IMR-90 (cell line): ENCODE measurements at regions not wholly inside any gene's neighbourhood (a gene's known extent, or its start where the extent isn't known, plus 50 kb on each side); places are given as distances from the start of the nearest gene placed in this dataset.

Source experiments
- ATAC-seq: fragments of 200-7000 bp; cut with Tn5 transposase; 2 replicates; pipeline ENCODE4 v1.9.1; 2020; ENCODE audit warnings: low read depth, mild to moderate bottlenecking, moderate library complexity
- BruUV-seq: library from RNA; stranded (reverse); fragments of 400-500 nt; replicated peaks from 2 replicates; lab custom pipeline; 2021; lab: Mats Ljungman, UMichigan
- CTCF ChIA-PET: fragments of 300-600 bp; formaldehyde crosslinking; extraction: SDS; loops from one replicate; lab custom pipeline; 2021; ENCODE audit warnings: antibody characterized with exemption; lab: Yijun Ruan, JAX
- POLR2A ChIA-PET: fragments of 300-600 bp; sonication (Branson Sonifier 250); formaldehyde crosslinking; loops from one replicate; lab custom pipeline; 2022; ENCODE audit warnings: antibody characterized with exemption; ENCODE audit not compliant: unreplicated experiment; lab: Charles Lee
- DNase-seq: peaks from one replicate; pipeline ENCODE4 v3.0.0; 2013
- H2AFZ ChIP-seq: replicated peaks from 2 replicates; pipeline ENCODE3; 2013; ENCODE audit warnings: low read length, mild to moderate bottlenecking; ENCODE audit not compliant: poor library complexity
- H2AK5ac ChIP-seq: 2 replicates; pipeline ENCODE4 v1.6.1; 2013; ENCODE audit warnings: low read depth, low read length, inconsistent platforms
- H2AK9ac ChIP-seq: replicated peaks from 2 replicates; pipeline ENCODE3; 2013; ENCODE audit warnings: mild to moderate bottlenecking, low read depth, low read length, moderate library complexity; ENCODE audit not compliant: poor library complexity
- H2BK120ac ChIP-seq: 2 replicates; pipeline ENCODE4 v1.6.1; 2013; ENCODE audit warnings: low read depth, low read length, inconsistent platforms
- H2BK15ac ChIP-seq: 3 replicates; pipeline ENCODE4 v1.6.1; 2013; ENCODE audit warnings: low read depth, low read length, inconsistent platforms
- H2BK20ac ChIP-seq: 2 replicates; pipeline ENCODE4 v1.6.1; 2013; ENCODE audit warnings: low read depth, mild to moderate bottlenecking, inconsistent platforms, low read length, moderate library complexity
- H2BK5ac ChIP-seq: 2 replicates; pipeline ENCODE4 v1.6.1; 2013; ENCODE audit warnings: mild to moderate bottlenecking, low read depth, low read length, inconsistent platforms; ENCODE audit not compliant: poor library complexity, severe bottlenecking
- H3K14ac ChIP-seq: replicated peaks from 2 replicates; pipeline ENCODE4 v1.6.1; 2013; ENCODE audit warnings: low read depth, low read length, inconsistent platforms
- H3K18ac ChIP-seq: 2 replicates; pipeline ENCODE4 v1.6.1; 2013; ENCODE audit warnings: low read depth, low read length, control low read depth
- H3K23ac ChIP-seq: 2 replicates; pipeline ENCODE4 v1.6.1; 2013; ENCODE audit warnings: low read depth, low read length, inconsistent platforms
- H3K27ac ChIP-seq: 2 replicates; pipeline ENCODE4 v1.5.1; 2013; ENCODE audit warnings: mild to moderate bottlenecking, control low read depth, low read length; ENCODE audit not compliant: insufficient read depth
- H3K27me3 ChIP-seq: 2 replicates; pipeline ENCODE4 v1.6.1; 2013; ENCODE audit warnings: low read length; ENCODE audit not compliant: control insufficient read depth, insufficient read depth
- H3K36me3 ChIP-seq: 2 replicates; pipeline ENCODE4 v1.6.1; 2013; ENCODE audit warnings: low read length, mixed read lengths; ENCODE audit not compliant: control insufficient read depth, insufficient read depth
- H3K4ac ChIP-seq: 2 replicates; pipeline ENCODE4 v1.6.1; 2013; ENCODE audit warnings: low read depth, low read length, inconsistent platforms
- H3K4me1 ChIP-seq: 2 replicates; pipeline ENCODE4 v1.6.1; 2013; ENCODE audit warnings: low read length, mixed read lengths; ENCODE audit not compliant: control insufficient read depth, insufficient read depth
- H3K4me2 ChIP-seq: 2 replicates; pipeline ENCODE4 v1.6.1; 2013; ENCODE audit warnings: low read depth, mild to moderate bottlenecking, control low read depth, low read length, moderate library complexity
- H3K4me3 ChIP-seq: 2 replicates; pipeline ENCODE4 v1.5.1; 2013; ENCODE audit warnings: low read depth, mild to moderate bottlenecking, control low read depth, low read length, moderate library complexity; ENCODE audit not compliant: insufficient read depth
- H3K56ac ChIP-seq: 2 replicates; pipeline ENCODE4 v1.6.1; 2013; ENCODE audit warnings: low read length, inconsistent platforms; ENCODE audit not compliant: insufficient read depth; ENCODE audit errors: extremely low read depth
- H3K79me1 ChIP-seq, 2 experiments: 2 replicates each; pipeline ENCODE4 v1.6.1; 2013; ENCODE audit warnings: low read length in 2 of 2, inconsistent platforms in 1 of 2, low read depth in 1 of 2
- H3K9ac ChIP-seq: 2 replicates; pipeline ENCODE4 v1.6.1; 2013; ENCODE audit warnings: low read depth, low read length, control low read depth
- H3K9me1 ChIP-seq: 2 replicates; pipeline ENCODE4 v1.6.1; 2013; ENCODE audit warnings: low read length, inconsistent platforms; ENCODE audit not compliant: insufficient read depth
- H3K9me3 ChIP-seq: 2 replicates; pipeline ENCODE4 v1.6.1; 2013; ENCODE audit warnings: low read length; ENCODE audit not compliant: control insufficient read depth, insufficient read depth
- H4K20me1 ChIP-seq: 2 replicates; pipeline ENCODE4 v1.6.1; 2013; ENCODE audit warnings: low read length, inconsistent platforms; ENCODE audit not compliant: insufficient read depth
- H4K5ac ChIP-seq: 2 replicates; pipeline ENCODE4 v1.6.1; 2013; ENCODE audit warnings: mild to moderate bottlenecking, low read depth, low read length, control low read depth
- H4K8ac ChIP-seq, 2 experiments: 2 replicates each; pipeline ENCODE4 v1.6.1; 2013; ENCODE audit warnings: low read depth in 2 of 2, low read length in 2 of 2, control low read depth in 1 of 2, inconsistent platforms in 1 of 2
- H4K91ac ChIP-seq: 2 replicates; pipeline ENCODE4 v1.6.1; 2013; ENCODE audit warnings: low read depth, low read length, inconsistent platforms; ENCODE audit not compliant: insufficient read depth
- BHLHE40 ChIP-seq: fragments of 150-350 bp; IDR thresholded peaks from 2 replicates; pipeline ENCODE4 v1.6.1; 2016; ENCODE audit warnings: mild to moderate bottlenecking, low read depth, low read length
- CEBPB ChIP-seq: IDR thresholded peaks from 2 replicates; pipeline ENCODE4 v1.6.1; 2012; ENCODE audit warnings: low read depth, low read length, improper control_type of control experiment
- CHD1 ChIP-seq: IDR thresholded peaks from 2 replicates; pipeline ENCODE4 v1.6.1; 2012; ENCODE audit warnings: low read depth, low read length, improper control_type of control experiment
- FOS ChIP-seq: fragments of 150-350 bp; IDR thresholded peaks from 2 replicates; pipeline ENCODE4 v1.6.1; 2016; ENCODE audit warnings: low read depth, low read length
- MAFK ChIP-seq: IDR thresholded peaks from 2 replicates; pipeline ENCODE4 v1.6.1; 2012; ENCODE audit warnings: low read depth, low read length, improper control_type of control experiment
- MXI1 ChIP-seq: IDR thresholded peaks from 2 replicates; pipeline ENCODE4 v1.6.1; 2012; ENCODE audit warnings: low read depth, mild to moderate bottlenecking, low read length, moderate library complexity, borderline replicate concordance
- NFE2L2 ChIP-seq: fragments of 150-350 bp; IDR thresholded peaks from 2 replicates; pipeline ENCODE4 v1.6.1; 2016; ENCODE audit warnings: low read depth, mild to moderate bottlenecking, low read length
- RAD21 ChIP-seq: IDR thresholded peaks from 2 replicates; pipeline ENCODE4 v1.6.1; 2012; ENCODE audit warnings: low read length, improper control_type of control experiment
- RCOR1 ChIP-seq: IDR thresholded peaks from 2 replicates; pipeline ENCODE4 v1.6.1; 2012; ENCODE audit warnings: mild to moderate bottlenecking, low read length, improper control_type of control experiment; ENCODE audit not compliant: insufficient replicate concordance
- SMC3 ChIP-seq: fragments of 150-350 bp; IDR thresholded peaks from 2 replicates; pipeline ENCODE4 v1.6.1; 2016; ENCODE audit warnings: low read depth, mild to moderate bottlenecking, antibody characterized with exemption, low read length, moderate library complexity
- WGBS, 2 experiments: methylation state at CpG; one replicate each; pipeline versions ENCODE4 v1.1.5 to v1.1.7; 2013; ENCODE audit warnings: missing lambda C conversion rate in 2 of 2; ENCODE audit not compliant: insufficient read length in 1 of 2; ENCODE audit errors: extremely low coverage in 2 of 2; 5-methylcytosine and 5-hydroxymethylcytosine counted together
- dilution Hi-C: fragments of 300-500 bp; cut with HindIII; formaldehyde crosslinking; loops from one replicate; pipeline ENCODE4 v1.14.3; 2018; ENCODE audit warnings: low sequenced_read_pairs; ENCODE audit not compliant: unreplicated experiment
- in situ Hi-C: fragments of 300-500 bp; cut with MboI; formaldehyde crosslinking; loops from 3 replicates; pipeline ENCODE4 v1.14.3; 2019; ENCODE audit warnings: low sequenced_read_pairs, inconsistent platforms, mixed read lengths
- intact Hi-C: fragments of 100-400 bp; cut with micrococcal nuclease; formaldehyde crosslinking; loops from 2 replicates; pipeline ENCODE4 v1.10.0; 2022
- TF ChIP-seq, protein P1 (sequence below): conservative IDR thresholded peaks from 2 replicates; pipeline ENCODE4 v1.5.1; 2012; ENCODE audit warnings: mild to moderate bottlenecking, low read depth, low read length, improper control_type of control experiment
- TF ChIP-seq, protein P2 (sequence below): fragments of 150-350 bp; IDR thresholded peaks from 2 replicates; pipeline ENCODE4 v1.6.1; 2017; ENCODE audit warnings: mild to moderate bottlenecking, antibody characterized with exemption, low read length, low read depth
- TF ChIP-seq, protein P3 (sequence below): fragments of 150-350 bp; IDR thresholded peaks from 2 replicates; pipeline ENCODE4 v1.6.1; 2016; ENCODE audit warnings: low read depth, mild to moderate bottlenecking, low read length, moderate library complexity, borderline replicate concordance

DNA sequence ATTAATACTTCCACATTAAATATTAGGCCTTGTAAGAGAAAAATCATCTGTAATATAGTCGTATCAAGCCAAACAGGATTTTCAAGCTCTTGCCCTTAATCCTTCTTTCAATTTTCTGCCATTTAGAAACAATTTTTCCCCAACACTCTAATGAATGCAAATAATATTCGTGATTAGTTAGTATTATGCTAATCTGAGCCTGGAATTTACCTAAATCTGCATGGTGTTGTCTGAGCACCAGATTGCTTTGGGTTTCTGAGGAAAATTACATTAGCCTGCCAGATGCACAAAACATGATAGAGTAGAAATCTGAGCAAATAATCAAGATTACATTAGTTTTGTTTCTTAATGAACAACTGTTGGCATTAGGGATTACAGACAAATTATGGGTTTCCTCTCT, 176.6 kb downstream of the ZDHHC21 start:
- intact Hi-C loops (no loop called here), dilution Hi-C loops (no loop called here), in situ Hi-C loops (loop anchor here (10.0 kb wide), 1 partner anchor 62 kb away; no protein-coding TSS in a partner anchor)
- no peak overlapping the region for H2BK20ac ChIP-seq
- H3K4me2 ChIP-seq = no peak overlapping the region
- no peak overlapping the region for H4K8ac ChIP-seq
- no peak overlapping the region for H4K5ac ChIP-seq
- CTCF ChIA-PET = no interaction called here
- no peak overlapping the region for H3K9ac ChIP-seq
- WGBS, 2 experiments = no CpG with 5 or more reads among the region's 2 CpGs
- no peak overlapping the region for H3K23ac ChIP-seq
- no peak overlapping the region for H3K27ac ChIP-seq
- no peak overlapping the region for H3K4me3 ChIP-seq
- H2BK5ac ChIP-seq = no peak overlapping the region
- DNase-seq (no peak), ATAC-seq (no peak)
- POLR2A ChIA-PET = no interaction called here
- no peak overlapping the region for H2AFZ ChIP-seq
- H3K9me3 ChIP-seq = no peaks in the 10 kb centered on the region
- no peak overlapping the region for H3K18ac ChIP-seq
- no peak overlapping the region for H3K4ac ChIP-seq
- H3K36me3 ChIP-seq = no peaks in the 10 kb centered on the region
- H2BK120ac ChIP-seq = no peak overlapping the region
- H3K9me1 ChIP-seq = no peaks in the 10 kb centered on the region
- H2BK15ac ChIP-seq = no peak overlapping the region
- no peaks in the 10 kb centered on the region for H4K20me1 ChIP-seq
- H3K27me3 ChIP-seq = no peaks in the 10 kb centered on the region; the same call in 1 of the 2 replicates
- no peak overlapping the region for H3K56ac ChIP-seq
- H4K91ac ChIP-seq = no peak overlapping the region
- no peak for TF ChIP-seq SMC3
- TF ChIP-seq, protein P1, sequence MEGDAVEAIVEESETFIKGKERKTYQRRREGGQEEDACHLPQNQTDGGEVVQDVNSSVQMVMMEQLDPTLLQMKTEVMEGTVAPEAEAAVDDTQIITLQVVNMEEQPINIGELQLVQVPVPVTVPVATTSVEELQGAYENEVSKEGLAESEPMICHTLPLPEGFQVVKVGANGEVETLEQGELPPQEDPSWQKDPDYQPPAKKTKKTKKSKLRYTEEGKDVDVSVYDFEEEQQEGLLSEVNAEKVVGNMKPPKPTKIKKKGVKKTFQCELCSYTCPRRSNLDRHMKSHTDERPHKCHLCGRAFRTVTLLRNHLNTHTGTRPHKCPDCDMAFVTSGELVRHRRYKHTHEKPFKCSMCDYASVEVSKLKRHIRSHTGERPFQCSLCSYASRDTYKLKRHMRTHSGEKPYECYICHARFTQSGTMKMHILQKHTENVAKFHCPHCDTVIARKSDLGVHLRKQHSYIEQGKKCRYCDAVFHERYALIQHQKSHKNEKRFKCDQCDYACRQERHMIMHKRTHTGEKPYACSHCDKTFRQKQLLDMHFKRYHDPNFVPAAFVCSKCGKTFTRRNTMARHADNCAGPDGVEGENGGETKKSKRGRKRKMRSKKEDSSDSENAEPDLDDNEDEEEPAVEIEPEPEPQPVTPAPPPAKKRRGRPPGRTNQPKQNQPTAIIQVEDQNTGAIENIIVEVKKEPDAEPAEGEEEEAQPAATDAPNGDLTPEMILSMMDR = no peak
- no peak for TF ChIP-seq MXI1
- TF ChIP-seq MAFK = no peak
- no peak for TF ChIP-seq RAD21
- TF ChIP-seq CHD1 = no peak
- TF ChIP-seq RCOR1 = no peak
- TF ChIP-seq CEBPB = no peak
- TF ChIP-seq, protein P2, sequence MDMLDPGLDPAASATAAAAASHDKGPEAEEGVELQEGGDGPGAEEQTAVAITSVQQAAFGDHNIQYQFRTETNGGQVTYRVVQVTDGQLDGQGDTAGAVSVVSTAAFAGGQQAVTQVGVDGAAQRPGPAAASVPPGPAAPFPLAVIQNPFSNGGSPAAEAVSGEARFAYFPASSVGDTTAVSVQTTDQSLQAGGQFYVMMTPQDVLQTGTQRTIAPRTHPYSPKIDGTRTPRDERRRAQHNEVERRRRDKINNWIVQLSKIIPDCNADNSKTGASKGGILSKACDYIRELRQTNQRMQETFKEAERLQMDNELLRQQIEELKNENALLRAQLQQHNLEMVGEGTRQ = no peak
- TF ChIP-seq, protein P3, sequence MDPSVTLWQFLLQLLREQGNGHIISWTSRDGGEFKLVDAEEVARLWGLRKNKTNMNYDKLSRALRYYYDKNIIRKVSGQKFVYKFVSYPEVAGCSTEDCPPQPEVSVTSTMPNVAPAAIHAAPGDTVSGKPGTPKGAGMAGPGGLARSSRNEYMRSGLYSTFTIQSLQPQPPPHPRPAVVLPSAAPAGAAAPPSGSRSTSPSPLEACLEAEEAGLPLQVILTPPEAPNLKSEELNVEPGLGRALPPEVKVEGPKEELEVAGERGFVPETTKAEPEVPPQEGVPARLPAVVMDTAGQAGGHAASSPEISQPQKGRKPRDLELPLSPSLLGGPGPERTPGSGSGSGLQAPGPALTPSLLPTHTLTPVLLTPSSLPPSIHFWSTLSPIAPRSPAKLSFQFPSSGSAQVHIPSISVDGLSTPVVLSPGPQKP = no peak
- no peak for TF ChIP-seq BHLHE40
- TF ChIP-seq FOS = no peak
- no peak for TF ChIP-seq NFE2L2
- BruUV-seq = no TSS peak
- no peak overlapping the region for H2AK9ac ChIP-seq
- no peaks in the 10 kb centered on the region for H3K79me1 ChIP-seq
- no peak overlapping the region for H2AK5ac ChIP-seq
- no peaks in the 10 kb centered on the region for H3K4me1 ChIP-seq
- no peak overlapping the region for H3K14ac ChIP-seq
